GM19467 (cell line): ENCODE measurements at regions not wholly inside any gene's neighbourhood (a gene's known extent, or its start where the extent isn't known, plus 50 kb on each side); places are given as distances from the start of the nearest gene placed in this dataset.

Source experiments
- ATAC-seq: cut with Tn5 transposase; IDR thresholded peaks from one replicate; pipeline ENCODE4 v1.9.1; 2021; ENCODE audit warnings: mild to moderate bottlenecking, moderate library complexity; ENCODE audit not compliant: unreplicated experiment

DNA sequence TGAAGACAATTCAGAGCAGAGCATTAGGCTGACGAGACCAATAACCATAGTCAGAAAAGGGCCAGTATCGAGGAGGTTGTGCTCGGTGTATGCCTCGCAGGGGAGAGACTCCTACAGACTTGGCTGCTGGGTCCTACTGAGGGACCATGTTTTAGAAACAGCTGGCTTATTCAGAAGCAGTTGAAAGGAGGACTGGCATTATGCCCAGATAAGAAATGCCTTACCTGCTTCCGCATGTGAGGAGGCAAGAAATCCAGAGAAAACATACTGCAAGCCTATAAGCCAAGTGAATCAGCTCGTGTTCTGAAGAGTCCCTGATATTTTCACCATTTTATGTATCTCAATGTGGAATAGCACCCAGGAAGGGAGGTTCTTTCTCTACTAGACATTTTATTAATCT is 434.7 kb downstream of the GRB14 start:
- no peak for ATAC-seq

DNA sequence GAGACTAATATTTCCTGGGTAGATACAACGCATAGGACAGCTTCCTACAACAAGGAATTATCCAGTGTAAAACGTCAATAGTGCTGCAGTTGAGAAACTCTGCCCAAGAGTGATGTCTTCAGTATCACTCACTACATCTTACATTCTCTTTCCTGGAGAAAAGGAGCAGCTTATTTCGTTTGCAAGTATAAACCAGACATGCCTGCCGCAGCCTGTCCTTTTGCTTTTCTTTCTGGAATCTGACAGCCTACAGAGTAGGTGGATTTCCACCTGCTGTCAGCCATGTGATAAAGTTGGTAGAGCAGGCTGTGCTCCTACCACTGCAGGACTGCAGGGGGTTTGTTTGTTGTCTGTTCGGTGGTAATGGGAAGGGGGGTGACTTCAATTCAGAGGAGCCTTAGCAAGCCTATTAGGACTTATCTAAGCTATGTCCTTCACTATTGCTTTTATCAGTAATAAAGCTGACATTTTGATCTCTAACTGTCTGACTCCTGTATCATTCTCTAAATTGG is 439.1 kb downstream of the GRB14 start:
- no peak for ATAC-seq

DNA sequence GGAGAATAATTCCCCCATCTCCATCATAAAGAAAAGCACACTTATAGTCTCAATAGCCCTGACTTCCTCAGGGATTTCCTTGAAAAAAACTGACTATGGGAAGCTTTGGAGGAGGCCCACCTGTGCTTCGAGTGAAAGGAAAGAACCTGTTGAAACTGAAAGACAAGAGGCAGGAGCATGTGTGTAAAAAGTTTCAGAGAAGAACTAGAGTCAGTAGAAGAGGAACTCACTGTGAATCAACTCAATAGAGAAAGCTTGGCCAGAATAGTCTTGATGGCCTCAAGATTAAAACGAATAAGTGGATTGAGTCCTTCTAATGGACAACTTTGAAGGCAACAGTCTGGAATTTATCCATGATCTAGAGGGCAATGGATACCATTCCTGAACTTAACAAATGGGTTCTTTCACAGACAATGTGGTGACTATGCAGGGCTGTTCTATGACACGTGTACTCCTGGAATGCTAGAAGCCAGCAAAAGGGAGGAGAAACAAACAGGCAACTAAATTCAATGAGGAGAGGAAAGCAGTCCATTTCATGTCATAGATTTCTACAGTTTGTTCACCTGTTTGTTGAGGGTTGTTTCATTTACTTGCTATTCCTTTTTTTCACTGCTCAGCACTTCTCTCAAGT is 442.3 kb downstream of the GRB14 start:
- ATAC-seq = no peak

DNA sequence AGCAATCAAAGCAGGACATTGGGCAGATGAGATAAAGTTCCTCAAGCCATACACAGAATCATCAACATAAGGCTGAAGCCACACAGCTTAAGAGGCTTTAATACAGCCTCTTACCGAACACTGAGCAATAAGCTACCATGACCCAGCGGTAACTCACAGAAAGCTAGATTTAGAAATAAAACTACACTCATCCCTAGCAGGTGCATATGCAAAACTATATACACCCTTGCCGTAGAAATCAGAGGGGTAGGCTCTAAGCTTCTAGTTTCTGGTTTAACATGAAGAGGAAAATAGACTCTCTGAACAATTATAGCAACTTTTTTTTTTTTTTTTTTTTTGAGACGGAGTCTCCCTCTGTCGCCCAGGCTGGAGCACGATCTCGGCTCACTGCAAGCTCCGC is 428.8 kb upstream of the FIGN start:
- ATAC-seq = no peak

DNA sequence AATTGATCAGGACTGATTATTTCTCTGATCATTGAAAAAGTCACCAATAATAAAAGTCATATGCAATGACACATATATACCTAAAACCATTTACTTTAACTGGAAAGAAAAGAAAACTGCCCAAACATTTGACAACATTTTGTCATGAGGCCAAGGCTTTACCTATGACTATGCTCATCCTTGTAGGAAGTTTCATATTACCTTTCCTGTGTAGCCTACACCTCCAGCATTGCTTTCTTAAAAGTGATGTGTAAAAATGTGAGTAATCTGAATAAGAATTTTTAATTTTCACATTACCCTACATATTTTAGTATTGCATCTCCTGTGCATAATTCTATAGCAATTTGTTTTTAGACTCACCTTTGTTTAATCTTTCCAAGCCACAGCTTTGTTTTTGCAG is 419.8 kb upstream of the FIGN start:
- ATAC-seq = no peak

DNA sequence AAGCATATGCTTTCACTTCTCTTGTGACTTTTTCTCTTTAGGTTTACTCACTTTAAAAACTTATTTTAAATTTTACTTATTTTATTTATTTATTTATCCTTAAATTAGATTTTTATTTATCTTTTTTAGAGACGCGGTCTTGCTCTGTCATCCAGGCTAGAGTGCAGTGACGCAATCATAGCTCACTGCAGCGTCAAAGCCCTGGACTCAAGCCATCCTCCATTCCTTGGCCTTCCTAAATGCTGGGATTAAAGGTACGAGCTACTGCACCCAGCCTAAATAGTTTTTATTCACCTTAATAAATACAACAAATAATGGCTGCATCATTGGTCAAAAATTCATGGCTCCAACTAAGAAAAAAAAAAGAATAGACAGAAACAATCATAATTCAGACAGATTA is 415.7 kb upstream of the FIGN start:
- ATAC-seq = no peak

DNA sequence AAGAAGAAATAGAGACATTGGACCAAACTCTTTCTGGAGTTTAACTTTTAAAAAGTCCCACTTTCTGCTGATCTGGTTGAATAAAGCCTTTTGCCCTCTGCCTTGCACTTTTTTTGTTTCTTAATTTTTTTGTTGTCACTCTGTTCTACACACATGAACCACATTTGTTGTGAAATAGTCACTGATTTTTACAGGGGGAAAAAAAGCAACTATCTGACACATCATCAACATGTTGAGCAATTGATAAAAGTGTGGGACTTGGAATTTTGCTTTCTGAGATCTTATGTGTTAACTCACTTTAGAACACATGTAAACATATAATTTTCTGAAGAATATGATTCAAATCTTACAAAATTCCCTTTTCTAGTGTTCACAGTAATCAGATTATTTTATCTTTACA is 414.8 kb upstream of the FIGN start:
- no peak for ATAC-seq

DNA sequence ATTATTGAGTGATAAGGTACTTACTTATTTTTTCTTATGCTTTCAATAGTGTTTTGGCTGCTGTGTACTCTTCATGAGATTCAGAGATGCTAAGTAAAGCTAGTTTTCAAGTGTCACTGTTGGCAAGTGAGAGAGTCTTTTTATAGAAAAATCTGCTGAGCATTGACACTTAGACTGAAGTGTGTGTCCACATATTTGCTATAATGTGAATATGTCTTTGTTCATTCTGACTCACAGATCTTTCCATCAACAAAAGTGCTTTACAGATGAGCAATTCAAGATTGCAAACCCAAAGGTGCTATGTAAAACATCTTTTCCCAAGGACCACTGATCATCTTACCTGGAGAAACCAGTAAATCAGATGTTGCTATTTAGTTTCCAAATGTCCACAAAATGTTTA is 410.6 kb upstream of the FIGN start:
- ATAC-seq = no peak

DNA sequence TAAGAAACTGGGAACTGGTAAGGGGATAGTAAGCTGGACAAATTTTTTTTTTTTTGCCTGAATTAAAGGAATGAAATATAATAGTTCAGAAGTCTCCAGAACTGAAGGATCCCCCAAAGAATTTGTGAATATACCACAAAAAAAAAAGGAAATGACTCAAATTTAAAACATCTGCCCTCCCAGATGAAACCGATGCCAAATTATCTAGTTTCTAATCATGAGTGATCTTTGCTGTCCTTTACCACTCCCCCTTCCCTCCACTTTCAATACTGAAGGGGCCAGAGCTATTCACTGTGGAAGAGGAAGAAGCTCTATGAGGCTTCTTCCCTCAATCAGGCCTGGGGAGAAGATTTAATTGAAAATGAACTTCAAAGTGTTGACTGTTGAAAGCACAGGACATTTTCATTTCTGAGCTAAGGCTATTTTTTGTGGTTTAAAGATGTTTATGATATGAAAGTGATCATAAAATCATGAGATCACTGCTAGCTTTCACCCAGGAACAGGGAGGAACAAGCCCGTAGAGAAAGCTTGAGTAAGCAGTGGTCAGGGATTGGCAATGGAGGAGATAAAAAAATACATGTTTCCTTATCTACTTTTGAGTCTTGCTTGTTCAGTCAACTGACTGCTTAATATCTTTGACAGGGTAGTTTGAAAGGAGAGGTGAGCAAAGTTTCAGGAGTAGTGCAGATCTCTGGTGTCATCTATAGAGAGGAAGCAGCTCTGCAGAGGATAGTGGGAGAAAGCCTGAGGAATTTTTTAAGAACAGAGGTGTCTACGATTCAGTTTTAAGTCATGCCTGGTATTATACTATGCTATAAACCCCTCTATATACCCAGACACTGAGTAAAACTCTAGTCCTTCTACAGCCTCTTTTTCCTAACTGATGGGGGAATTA is 409.5 kb upstream of the FIGN start:
- ATAC-seq = no peak

DNA sequence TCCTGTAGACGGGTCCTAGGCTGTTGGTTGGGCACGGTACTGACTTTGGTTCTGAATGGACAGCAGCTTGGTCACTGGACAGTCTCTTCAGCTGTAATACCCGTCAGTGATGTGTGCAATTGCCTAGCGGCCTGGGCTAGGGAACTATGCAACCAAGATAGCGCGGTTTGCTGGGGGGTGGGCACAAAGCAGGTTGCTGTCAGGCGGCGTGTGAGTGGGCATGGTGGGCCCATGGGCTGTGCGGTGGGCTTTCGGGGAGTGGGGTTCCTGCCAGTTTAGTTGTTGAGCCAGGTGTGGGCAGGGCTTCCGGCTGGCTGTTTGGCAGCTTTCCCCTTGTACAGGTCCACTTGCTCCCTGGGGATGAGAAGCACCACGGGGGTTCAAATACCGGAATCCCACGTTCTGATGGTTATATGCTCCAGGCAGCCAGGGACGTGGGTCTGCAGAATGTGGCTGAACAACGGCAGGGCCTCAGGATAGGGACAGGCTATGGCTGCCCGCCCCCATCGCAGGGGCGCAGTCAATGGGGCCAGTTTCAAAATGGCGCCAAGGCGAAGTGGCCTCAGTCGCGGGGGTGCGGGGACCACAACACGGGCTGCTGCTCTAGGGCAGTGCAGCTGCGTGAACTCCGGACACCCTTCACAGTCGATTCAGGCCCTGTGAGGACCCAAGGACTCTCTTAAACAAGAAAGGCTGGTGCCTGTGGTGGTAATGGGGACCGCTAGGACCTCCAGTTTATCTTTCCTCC is 407.5 kb upstream of the FIGN start:
- ATAC-seq = no peak

DNA sequence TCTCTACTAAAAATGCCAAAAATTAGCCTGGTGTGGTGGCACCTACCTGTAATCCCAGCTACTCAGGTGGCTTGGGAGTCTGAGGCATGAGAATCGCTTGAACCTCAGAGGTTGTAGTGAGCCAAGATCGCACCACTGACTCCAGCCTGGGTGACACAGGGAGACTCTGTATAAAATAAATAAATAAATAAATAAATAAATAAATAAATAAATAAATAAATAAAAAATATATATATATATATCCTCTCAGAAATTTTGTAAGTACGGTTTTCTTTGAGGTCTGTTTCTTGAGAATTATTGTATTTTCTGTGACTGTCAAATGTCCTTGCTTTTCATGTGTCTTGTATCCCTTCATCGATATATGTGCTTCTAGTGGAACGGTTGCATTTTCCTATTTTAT is 406.9 kb upstream of the FIGN start:
- ATAC-seq = no peak

DNA sequence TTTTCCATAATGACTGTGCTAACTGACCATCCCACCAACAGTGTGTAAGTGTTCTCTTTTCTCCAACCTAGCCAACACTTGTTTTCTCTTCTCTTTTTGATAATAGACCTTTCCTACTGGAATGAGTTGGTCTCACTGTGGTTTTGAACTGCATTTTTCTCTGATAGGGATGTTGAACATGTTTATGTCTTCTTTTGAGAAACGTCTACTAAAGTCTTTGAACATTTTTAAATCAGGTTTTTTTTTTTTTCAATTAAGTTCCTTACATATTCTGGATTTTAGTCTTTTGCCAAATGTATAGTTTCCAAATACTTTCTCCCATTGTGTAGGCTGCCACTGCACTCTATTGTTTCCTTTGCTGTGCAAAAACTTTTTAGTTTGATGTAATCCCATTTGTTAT is 405.5 kb upstream of the FIGN start:
- no peak for ATAC-seq

DNA sequence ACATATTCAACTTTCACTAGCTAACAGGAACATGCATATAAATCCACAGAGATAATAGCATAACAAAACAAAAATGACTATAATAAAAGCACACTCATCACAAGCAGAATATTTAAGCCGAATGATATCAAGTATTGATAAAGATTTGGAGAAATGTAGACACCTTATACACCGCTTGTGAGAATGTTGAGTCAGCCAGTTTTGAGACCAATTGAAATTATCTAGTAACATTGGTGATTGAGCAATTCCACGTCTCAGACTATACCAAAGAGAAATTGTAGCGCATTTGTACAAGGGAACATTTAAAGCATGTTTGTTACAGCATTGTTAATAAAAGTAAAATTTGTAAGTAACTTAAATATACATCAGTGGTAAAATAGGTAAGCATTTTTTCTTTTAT is 402.9 kb upstream of the FIGN start:
- no peak for ATAC-seq

DNA sequence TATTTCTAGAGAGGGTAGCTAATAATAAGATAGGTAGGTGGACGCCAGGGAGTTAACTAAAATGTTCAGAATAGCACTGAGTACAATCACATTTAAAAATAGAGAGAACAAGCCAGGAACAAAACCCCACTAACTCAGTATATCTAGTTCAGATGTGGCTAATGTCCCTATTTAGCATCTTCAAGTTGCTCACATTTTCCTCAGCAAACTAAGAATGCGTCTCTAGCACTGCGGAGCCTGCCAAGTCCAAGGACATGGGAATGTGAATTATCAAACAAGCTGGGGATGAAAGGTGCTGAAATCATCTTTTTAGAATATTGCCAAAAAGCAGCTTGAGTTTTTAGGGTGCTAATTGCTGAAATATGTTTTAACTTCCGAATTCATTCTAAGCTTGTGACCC is 398.5 kb upstream of the FIGN start:
- ATAC-seq = no peak

DNA sequence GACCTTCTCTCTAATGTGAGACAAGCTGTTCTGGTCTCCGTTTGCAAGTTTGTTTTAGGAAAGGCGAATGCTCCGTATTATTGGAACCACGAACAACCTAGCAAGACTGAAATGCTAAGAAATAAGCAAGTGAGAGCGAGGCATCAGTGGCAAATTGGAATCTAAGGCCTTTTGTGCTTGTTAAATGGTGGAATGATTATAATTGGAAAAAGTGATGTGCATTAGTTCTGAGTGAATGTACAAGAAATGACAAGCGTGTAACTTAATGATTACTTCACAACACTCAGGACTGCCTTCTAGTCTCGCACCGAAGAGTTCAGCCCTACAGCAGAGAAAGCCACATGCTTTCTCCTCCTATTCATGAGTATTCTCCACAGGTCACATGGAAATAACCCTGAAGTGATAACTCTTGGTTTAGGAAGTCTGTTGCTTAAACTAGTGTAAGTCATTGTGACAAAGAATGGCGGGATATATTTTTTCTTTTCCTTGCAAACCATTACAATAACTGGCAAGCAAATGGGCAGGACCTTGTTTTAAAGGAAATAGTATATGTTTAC is 392.2 kb upstream of the FIGN start:
- no peak for ATAC-seq

DNA sequence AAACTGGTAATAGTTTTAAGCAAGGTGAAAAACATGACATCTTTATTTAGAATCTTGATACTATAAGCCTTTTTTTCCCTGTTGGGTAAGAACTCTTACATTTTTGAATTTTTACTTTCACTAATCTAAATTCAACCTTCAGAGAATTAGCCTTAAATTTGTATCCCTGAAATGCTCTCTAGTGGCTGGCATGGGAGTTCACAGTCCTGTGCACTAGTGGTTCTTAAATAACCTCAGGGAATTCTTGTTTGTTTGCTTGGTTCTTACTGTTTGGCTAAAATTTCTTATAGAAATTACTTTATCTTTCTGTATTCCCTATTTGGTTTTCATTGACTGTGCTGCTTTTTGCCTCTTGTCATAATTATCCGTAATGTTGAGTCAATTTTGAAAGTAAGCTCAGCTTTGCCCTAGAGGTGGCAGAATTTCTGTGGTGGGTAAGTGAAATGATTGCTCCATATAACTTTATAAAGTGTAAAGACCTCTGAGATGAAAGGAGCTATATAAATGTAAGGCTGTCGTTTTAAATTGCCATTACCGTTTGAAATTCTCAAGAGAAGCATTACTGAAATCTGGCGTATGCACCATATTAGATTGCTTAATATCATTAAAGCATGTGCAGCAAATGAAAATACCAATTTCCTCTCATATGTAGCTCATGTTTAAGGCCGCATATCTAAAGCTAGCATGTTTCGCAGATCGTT is 391.3 kb upstream of the FIGN start:
- ATAC-seq = no peak

DNA sequence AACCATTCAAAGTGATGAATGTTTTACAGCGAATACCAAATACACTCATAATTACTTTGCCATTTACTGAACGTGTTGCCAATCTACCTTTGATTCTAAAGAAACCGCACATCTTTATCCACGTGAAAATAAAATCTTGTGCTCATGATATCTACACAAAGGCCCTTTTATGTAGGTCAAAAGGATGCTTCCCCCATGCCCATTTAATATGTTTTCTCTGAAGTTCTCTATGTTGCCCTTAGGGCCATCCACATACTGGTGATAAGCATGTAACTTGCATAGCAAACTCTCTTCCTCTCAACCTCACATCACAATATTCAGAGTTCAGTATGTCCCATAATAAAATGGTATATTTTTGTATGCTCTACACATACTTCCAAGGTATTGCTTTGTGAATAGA is 380.0 kb upstream of the FIGN start:
- no peak for ATAC-seq

DNA sequence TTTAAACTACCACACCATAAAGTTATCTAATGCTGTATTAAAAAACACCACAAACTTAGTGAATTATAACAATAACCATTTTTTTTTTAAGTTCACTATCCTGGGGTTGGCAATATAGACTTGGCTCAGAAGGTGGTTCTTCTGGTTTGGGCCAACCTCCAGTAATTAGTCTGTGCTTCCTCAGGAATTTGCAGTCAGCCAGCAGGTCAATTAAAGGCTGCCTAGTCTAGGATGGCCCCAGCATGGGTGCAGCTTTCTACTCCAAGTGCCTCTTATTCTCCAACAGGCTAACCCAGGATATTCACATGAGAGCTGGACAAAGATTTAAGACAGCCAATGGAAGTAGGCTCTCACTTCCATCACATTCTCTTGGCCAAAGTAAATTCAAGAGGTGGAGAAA is 379.1 kb upstream of the FIGN start:
- ATAC-seq = no peak

DNA sequence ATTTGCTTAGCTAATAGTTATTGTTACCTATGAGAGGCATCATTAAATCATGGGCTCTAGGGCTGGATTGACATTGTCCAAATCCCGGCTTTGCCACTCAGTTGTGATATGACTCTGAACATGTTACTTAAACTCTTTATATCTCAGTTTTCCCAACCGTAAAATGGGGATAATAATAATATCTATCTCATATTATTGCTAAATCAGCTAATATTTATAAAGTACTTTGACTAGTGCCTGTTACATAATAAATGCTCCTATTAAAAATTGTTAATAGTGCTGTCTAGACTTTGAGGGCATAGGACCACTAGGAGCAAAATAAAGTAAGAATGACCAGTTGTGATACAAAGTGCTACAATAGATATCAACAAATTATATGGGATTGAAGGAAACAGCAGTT is 376.3 kb upstream of the FIGN start:
- no peak for ATAC-seq

DNA sequence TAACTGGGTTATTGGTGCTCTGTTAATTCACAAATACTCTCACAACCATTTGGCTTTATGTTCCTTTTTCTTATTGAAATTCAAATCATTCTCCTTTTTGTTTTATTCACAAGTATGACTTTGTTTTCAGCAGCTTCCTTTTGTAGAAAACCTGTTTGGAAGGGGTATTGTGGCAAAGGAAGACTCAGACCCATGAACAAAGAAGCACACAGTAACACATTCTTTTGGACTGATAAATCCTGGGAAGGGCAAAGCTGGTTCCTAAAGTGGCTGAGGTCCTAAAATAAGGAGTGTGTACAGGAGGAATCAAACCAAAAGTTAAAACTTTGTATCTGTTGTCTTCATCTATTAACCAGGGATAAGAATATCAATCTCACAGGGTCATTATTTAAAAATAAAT is 374.7 kb upstream of the FIGN start:
- no peak for ATAC-seq

DNA sequence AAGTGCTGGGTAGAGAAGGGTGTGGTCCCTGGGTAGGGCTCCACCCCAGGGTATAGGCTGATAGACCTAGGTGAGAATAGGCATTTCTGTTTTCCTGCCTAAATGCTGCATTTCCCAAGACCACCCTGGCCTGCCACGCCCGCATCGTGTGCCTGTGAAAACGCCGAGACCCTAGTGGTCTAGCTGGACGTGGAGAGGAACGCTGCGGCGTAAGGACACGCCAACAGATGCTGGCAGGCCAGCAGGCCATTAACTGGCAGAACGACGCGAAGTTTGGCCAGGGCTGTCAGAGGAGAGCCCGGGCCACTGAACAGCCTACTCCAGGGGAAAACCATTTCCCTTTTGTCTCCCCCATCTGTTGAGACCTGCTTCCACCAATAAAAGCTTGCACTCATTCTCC is 373.2 kb upstream of the FIGN start:
- ATAC-seq = no peak
